Thyroid gland (tissue), 4 donors: ENCODE measurements at regions not wholly inside any gene's neighbourhood (a gene's known extent, or its start where the extent isn't known, plus 50 kb on each side); places are given as distances from the start of the nearest gene placed in this dataset.
"Not testable (repeated sequence)": the region's sequence is repeated elsewhere in the genome, so short reads cannot be mapped to it uniquely, and the experiment has no call there.

Experiments
- DNase-seq, 2 donors: peaks; one replicate each; pipeline ENCODE4 v3.0.0-alpha.2; 2019
- H3K27ac ChIP-seq, 3 donors: fragments of 200-600 bp; sonication (generic); 1 replicate in 2 of 3; 2 replicates in 1 of 3; pipeline ENCODE4 v1.5.1; 2016 to 2019; ENCODE audit warnings: mild to moderate bottlenecking in 1 of 3, moderate library complexity in 1 of 3
- H3K27me3 ChIP-seq: fragments of 200-600 bp; sonication (generic); one replicate; pipeline ENCODE4 v1.5.1; 2019
- H3K36me3 ChIP-seq, 2 donors: fragments of 200-600 bp; sonication (generic); one replicate each; pipeline ENCODE4 v1.5.1; 2016 to 2019
- H3K4me1 ChIP-seq, 2 donors: fragments of 200-600 bp; sonication (generic); one replicate each; pipeline ENCODE4 v1.5.1; 2017 to 2019
- H3K4me3 ChIP-seq, 3 donors: fragments of 200-600 bp; sonication (generic); replicated peaks in 1 of 3; 1 replicate in 2 of 3; 2 replicates in 1 of 3; pipeline ENCODE4 v1.5.1; 2016; ENCODE audit warnings: mild to moderate bottlenecking in 1 of 3
- H3K9me3 ChIP-seq: fragments of 200-600 bp; sonication (generic); one replicate; pipeline ENCODE4 v1.5.1; 2017
- CTCF ChIP-seq, 6 experiments: fragments of 200-600 bp in 3 of 6; fragments of 450-650 bp in 3 of 6; sonication (generic) in 3 of 6; IDR thresholded peaks; one replicate each; pipeline ENCODE4 v1.5.1; 2016 to 2019; ENCODE audit warnings: antibody characterized with exemption in 6 of 6, mild to moderate bottlenecking in 2 of 6, inconsistent platforms in 1 of 6, moderate library complexity in 1 of 6
- POLR2A ChIP-seq, 2 donors: fragments of 450-650 bp; IDR thresholded peaks; one replicate each; pipeline ENCODE4 v1.6.1; 2017; ENCODE audit warnings: antibody characterized with exemption in 2 of 2, mild to moderate bottlenecking in 2 of 2, moderate library complexity in 1 of 2
- WGBS, 2 donors: methylation state at CpG; one replicate each; pipeline ENCODE4 v1.1.5; 2017; 5-methylcytosine and 5-hydroxymethylcytosine counted together
- intact Hi-C: fragments of 100-400 bp; cut with DNase I; formaldehyde crosslinking; loops from one replicate; pipeline ENCODE4 v1.15.1; 2023

- no peaks in the 10 kb centered on the region for H3K27me3 ChIP-seq
- no peak overlapping the region for H3K27ac ChIP-seq
- no peaks in the 10 kb centered on the region for H3K4me1 ChIP-seq
- DNase-seq, result no peak
- intact Hi-C loops, result no loop called here
- no peaks in the 10 kb centered on the region for H3K36me3 ChIP-seq
- 76% methylated on average over 3 of the region's 3 CpGs for WGBS, 2 donors
- H3K4me3 ChIP-seq, result no peak overlapping the region
- no peaks in the 10 kb centered on the region for H3K9me3 ChIP-seq
- no peak for TF ChIP-seq POLR2A (IDR thresholded peaks at IDR 0.05)
- no peak for TF ChIP-seq CTCF (IDR thresholded peaks at IDR 0.05)
Measured at GRCh38 chr2:67130531-67131256, 266.4 kb upstream of the ETAA1 start.

- H3K27me3 ChIP-seq, result no peaks in the 10 kb centered on the region
- 75 to 84% methylated on average over 3 of the region's 3 CpGs for WGBS, 2 donors
- H3K4me3 ChIP-seq, result no peak overlapping the region
- no peak for DNase-seq
- no peaks in the 10 kb centered on the region for H3K4me1 ChIP-seq
- H3K27ac ChIP-seq, result no peak overlapping the region
- no peaks in the 10 kb centered on the region for H3K9me3 ChIP-seq
- intact Hi-C loops, result no loop called here
- TF ChIP-seq POLR2A (IDR thresholded peaks at IDR 0.05) (no peak), CTCF (IDR thresholded peaks at IDR 0.05) (no peak)
- H3K36me3 ChIP-seq, result no peaks in the 10 kb centered on the region
Measured at GRCh38 chr2:67131257-67131609, 265.9 kb upstream of the ETAA1 start.

GRCh38 chr2:67132441-67132940, 264.6 kb upstream of the ETAA1 start:
- H3K36me3 ChIP-seq, H3K4me1 ChIP-seq, H3K4me3 ChIP-seq, DNase-seq, H3K27ac ChIP-seq, intact Hi-C loops, H3K9me3 ChIP-seq, H3K27me3 ChIP-seq: not testable (repeated sequence)
- 86 to 89% methylated on average over 2 of the region's 2 CpGs for whole genome bisulfite sequencing, 2 donors

- 64 to 71% methylated on average over 3 of the region's 3 CpGs for WGBS, 2 donors
- intact Hi-C loops, result no loop called here
- DNase-seq, result no peak
- H3K4me1 ChIP-seq, result no peaks in the 10 kb centered on the region
- TF ChIP-seq CTCF (IDR thresholded peaks at IDR 0.05) (no peak), POLR2A (IDR thresholded peaks at IDR 0.05) (no peak)
- H3K27ac ChIP-seq, result no peak overlapping the region
- H3K4me3 ChIP-seq, result no peak overlapping the region
- H3K9me3 ChIP-seq, result no peaks in the 10 kb centered on the region
- no peaks in the 10 kb centered on the region for H3K27me3 ChIP-seq
- H3K36me3 ChIP-seq, result no peaks in the 10 kb centered on the region
Measured at GRCh38 chr2:67135208-67135607, 261.9 kb upstream of the ETAA1 start.

GRCh38 chr2:67137699-67138098, 259.4 kb upstream of the ETAA1 start:
- H3K9me3 ChIP-seq, result no peaks in the 10 kb centered on the region
- no peaks in the 10 kb centered on the region for H3K36me3 ChIP-seq
- no peaks in the 10 kb centered on the region for H3K27me3 ChIP-seq
- H3K4me3 ChIP-seq, result no peak overlapping the region
- intact Hi-C loops, result no loop called here
- no peak overlapping the region for H3K27ac ChIP-seq
- TF ChIP-seq CTCF (IDR thresholded peaks at IDR 0.05), result no peak
- TF ChIP-seq POLR2A (IDR thresholded peaks at IDR 0.05), result no peak
- H3K4me1 ChIP-seq, result no peaks in the 10 kb centered on the region
- no peak for DNase-seq
